Heart left ventricle (tissue), 13 donors: ENCODE measurements at regions not wholly inside any gene's neighbourhood (a gene's known extent, or its start where the extent isn't known, plus 50 kb on each side); places are given as distances from the start of the nearest gene placed in this dataset.
"Not testable (repeated sequence)": the region's sequence is repeated elsewhere in the genome, so short reads cannot be mapped to it uniquely, and the experiment has no call there.

ENCODE experiments used
- POLR2A ChIP-seq, 2 donors: fragments of 450-650 bp; IDR thresholded peaks; one replicate each; pipeline ENCODE4 v1.6.1; 2017; ENCODE audit warnings: antibody characterized with exemption in 2 of 2, mild to moderate bottlenecking in 2 of 2, moderate library complexity in 2 of 2
- TF ChIP-seq, protein P1 (sequence below), 12 donors: fragments of 200-600 bp; sonication (generic) in 4 of 12; IDR thresholded peaks; one replicate each; pipeline versions ENCODE4 v1.5.0 to v1.8.0; 2018 to 2022; ENCODE audit warnings: antibody characterized with exemption in 12 of 12, mild to moderate bottlenecking in 5 of 12
- donor health status: ischemic (EF 13 %, LVEDD 7.1; RV severe dilation, severe dysfunction).
- donor health status: DM: no; HTN: yes; CAD: no.
- donor health status: DM: no; HTN: no; CAD: no.
- donor health status: ischemic (EF 25% LVEDD 6.9; RV normal size, moderate dysfunction).
- donor health status: ischemic (EF 25% LVEDD 5.7; RV mildly dilated, moderate dysfunction).
- donor health status: ischemic (EF 35%, LVEDD 5.7; RV mildly dilated, moderate dysfunction).
- donor health status: nonischemic (EF 11% LVEDD 7.7; RV severe dilation, severe dysfunction).
- donor health status: DM: yes; HTN: yes; CAD: no.
- donor health status: PGD.
- donor health status: ischemic (EF 29% LVEDD 5.4; RV normal size, mild dysfunction).
- donor health status: nonischemic (EF 23%, LVEDD 6.1; RV moderate dilation, normal function).

DNA sequence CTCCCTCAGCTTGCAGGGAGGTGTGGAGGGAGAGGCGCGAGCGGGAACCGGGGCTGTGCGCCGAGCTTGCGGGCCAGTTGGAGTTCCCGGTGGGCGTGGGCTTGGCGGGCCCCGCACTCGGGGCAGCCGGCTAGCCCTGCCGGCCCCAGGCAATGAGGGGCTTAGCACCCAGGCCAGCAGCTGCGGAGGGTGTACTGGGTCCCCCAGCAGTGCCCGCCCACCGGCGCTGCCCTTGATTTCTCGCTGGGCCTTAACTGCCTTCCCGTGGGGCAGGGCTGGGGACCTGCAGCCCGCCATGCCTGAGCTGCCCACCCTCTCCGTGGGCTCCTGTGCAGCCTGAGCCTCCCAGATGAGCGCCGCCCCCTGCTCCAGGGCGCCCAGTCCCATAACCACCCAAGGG lies 537.3 kb downstream of the ZBBX start:
- TF ChIP-seq POLR2A (IDR thresholded peaks at IDR 0.05): not testable (repeated sequence)
- TF ChIP-seq, protein P1, sequence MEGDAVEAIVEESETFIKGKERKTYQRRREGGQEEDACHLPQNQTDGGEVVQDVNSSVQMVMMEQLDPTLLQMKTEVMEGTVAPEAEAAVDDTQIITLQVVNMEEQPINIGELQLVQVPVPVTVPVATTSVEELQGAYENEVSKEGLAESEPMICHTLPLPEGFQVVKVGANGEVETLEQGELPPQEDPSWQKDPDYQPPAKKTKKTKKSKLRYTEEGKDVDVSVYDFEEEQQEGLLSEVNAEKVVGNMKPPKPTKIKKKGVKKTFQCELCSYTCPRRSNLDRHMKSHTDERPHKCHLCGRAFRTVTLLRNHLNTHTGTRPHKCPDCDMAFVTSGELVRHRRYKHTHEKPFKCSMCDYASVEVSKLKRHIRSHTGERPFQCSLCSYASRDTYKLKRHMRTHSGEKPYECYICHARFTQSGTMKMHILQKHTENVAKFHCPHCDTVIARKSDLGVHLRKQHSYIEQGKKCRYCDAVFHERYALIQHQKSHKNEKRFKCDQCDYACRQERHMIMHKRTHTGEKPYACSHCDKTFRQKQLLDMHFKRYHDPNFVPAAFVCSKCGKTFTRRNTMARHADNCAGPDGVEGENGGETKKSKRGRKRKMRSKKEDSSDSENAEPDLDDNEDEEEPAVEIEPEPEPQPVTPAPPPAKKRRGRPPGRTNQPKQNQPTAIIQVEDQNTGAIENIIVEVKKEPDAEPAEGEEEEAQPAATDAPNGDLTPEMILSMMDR (IDR thresholded peaks at IDR 0.05): not testable (repeated sequence)
